Stomach (tissue), 4 donors: ENCODE measurements at regions not wholly inside any gene's neighbourhood (a gene's known extent, or its start where the extent isn't known, plus 50 kb on each side); places are given as distances from the start of the nearest gene placed in this dataset.

Source experiments
- EP300 ChIP-seq: sonication (generic); formaldehyde crosslinking; IDR thresholded peaks from one replicate; pipeline ENCODE4 v1.6.1; 2017; ENCODE audit warnings: antibody characterized with exemption
- TF ChIP-seq, protein P1 (sequence below), 7 experiments: fragments of 450-650 bp in 4 of 7; fragments of 200-600 bp in 3 of 7; sonication (generic) in 3 of 7; IDR thresholded peaks; one replicate each; pipeline ENCODE4 v1.5.1; 2016 to 2019; ENCODE audit warnings: antibody characterized with exemption in 7 of 7, control low read depth in 2 of 7, mild to moderate bottlenecking in 1 of 7

DNA sequence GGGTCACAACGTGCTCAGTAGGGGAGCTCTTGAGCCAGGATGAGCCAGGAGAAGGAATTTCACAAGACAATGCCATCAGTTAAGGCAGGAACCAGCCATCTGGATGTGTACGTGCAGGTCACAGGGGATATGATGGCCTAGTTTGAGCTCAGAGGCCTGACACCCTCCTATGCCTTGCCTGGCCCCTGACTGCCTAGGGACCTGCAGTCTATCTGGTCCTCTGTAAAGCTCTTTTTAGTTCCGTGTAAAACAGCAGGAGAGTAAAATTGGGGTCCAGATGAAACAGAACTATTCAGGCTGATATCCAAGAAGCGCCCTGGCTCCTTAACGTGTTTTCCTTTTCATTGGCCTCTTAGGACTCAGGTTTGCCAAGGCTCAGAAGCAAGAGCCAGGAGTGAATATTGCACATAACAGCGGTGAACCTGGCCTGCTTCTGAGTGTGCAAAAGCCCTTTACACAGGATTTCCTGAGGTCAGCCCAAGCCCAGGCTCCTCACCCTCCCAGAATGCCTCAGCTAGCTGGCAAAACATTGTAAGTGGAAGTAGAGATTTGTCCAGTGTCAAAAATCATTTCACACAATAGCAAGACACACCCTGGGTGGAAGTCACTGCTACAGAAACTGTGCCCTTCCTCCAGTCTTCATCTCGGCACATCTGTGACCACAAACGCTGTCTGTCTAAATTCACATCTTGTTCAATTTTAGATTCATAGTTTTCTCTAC is 777.2 kb downstream of the UQCRFS1 start:
- TF ChIP-seq, protein P1, sequence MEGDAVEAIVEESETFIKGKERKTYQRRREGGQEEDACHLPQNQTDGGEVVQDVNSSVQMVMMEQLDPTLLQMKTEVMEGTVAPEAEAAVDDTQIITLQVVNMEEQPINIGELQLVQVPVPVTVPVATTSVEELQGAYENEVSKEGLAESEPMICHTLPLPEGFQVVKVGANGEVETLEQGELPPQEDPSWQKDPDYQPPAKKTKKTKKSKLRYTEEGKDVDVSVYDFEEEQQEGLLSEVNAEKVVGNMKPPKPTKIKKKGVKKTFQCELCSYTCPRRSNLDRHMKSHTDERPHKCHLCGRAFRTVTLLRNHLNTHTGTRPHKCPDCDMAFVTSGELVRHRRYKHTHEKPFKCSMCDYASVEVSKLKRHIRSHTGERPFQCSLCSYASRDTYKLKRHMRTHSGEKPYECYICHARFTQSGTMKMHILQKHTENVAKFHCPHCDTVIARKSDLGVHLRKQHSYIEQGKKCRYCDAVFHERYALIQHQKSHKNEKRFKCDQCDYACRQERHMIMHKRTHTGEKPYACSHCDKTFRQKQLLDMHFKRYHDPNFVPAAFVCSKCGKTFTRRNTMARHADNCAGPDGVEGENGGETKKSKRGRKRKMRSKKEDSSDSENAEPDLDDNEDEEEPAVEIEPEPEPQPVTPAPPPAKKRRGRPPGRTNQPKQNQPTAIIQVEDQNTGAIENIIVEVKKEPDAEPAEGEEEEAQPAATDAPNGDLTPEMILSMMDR (IDR thresholded peaks at IDR 0.05), result no peak
- no peak for TF ChIP-seq EP300
